Endometrium (tissue), 2 donors: ENCODE measurements at regions not wholly inside any gene's neighbourhood (a gene's known extent, or its start where the extent isn't known, plus 50 kb on each side); places are given as distances from the start of the nearest gene placed in this dataset.

Experiments used
- FAIRE-seq: peaks from 2 replicates; lab custom pipeline; 2012; peaks lifted over from hg19 to GRCh38; lab: Jason Lieb, UNC
- donor health status: control.
- donor health status: control.

GRCh38 chr16:35295856-35296255 lies 1836.4 kb downstream of the TP53TG3F start:
- no peak for FAIRE-seq

GRCh38 chr16:35296962-35297653 lies 1837.7 kb downstream of the TP53TG3F start:
- no peak for FAIRE-seq

GRCh38 chr16:35298460-35299243 lies 1839.2 kb downstream of the TP53TG3F start:
- FAIRE-seq, result no peak

GRCh38 chr16:35302859-35303258 lies 1843.4 kb downstream of the TP53TG3F start:
- FAIRE-seq, result no peak

DNA sequence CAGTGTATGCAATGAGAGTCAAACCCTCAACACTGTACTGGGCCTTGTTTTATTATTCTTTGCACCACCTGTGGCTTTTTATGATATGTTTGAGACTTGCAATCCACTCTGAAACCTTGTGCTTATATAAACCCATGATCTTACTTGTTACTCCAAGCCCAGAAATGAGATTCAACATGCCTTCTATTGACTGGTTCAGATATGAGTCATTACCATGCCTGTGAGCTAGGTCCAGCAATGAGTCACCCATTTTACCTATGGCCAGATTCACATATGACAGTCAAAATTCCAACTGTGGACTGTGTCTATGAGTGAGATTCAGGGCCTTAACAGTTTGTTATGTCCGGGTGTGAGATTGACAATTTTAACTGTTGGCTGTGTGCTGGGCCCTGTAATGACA lies 1846.1 kb downstream of the TP53TG3F start:
- FAIRE-seq, result no peak

- no peak for FAIRE-seq
These were observed 1847.5 kb downstream of the TP53TG3F start for GRCh38 chr16:35306915-35307314.

DNA sequence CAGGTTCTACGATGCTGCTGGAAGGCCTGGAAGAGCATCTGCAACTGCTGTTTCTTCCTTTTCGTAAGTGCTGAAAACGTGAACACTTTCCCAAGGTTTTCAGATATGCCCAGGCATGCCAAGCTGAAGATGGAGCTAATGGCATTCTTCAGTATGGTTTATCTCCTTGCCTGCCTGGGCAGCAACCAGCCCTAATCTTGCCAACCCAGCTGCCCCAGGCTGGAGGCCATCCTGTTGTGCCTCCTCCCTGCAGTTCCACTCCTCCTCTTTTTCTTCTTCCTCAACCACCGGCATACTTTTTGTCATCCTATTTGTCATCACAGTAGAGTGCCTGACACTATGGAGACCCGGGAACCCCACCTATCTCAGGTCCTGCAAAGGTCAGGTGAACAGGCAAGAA lies 1849.3 kb downstream of the TP53TG3F start:
- no peak for FAIRE-seq

- FAIRE-seq, result no peak
These were observed 1851.6 kb downstream of the TP53TG3F start for GRCh38 chr16:35310999-35311398.

DNA sequence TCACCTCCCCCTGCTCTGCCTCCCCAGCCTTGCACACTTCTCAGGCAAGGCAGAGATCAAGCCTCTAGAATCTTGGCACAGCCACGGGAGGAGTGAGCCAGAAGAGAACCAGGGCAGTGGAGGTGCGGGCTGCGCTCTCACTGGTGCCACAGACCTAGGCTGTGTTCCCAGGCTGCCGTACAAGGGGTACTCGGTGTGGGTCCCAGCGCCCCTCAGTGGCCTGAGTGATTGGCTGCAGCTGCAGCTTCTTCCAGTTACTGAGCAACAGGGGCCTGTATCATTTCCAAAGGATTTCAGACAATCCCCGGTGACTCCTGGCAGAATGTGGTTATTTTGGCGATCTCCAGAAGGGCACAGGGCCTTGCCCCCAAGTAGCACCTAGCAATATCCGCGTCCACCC lies 1852.1 kb downstream of the TP53TG3F start:
- no peak for FAIRE-seq

GRCh38 chr16:35314298-35314697 lies 1854.9 kb downstream of the TP53TG3F start:
- no peak for FAIRE-seq

DNA sequence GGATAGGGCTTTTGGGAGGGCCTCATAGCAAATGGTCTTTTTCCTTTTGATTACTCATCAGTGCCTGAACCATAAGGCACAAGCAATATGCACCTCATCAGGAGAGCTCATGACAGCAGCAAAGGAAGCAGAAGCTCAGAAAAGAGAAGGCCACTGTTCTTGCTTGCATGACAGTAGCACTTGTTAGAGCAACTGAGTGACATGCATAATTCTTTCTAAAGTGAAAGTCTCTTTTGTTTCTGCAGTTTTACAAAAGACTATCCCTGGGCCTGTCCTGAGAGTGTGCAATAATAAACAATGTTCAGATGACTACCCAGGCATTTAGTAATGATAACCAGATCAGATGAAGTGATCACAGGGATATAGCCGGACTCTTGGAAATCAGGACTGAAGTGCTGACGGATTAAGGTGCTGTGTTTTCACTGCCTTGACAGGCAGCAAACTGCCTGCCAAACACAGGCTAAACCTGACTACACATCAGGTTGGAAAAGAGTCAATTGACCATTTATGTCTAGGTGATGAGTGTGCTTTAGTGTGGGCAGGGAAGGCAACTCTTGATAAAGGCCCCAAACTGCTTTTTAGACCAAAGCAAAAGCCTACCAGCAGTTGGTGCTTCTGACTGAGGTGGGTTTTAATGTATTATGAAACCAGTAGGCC lies 1860.3 kb downstream of the TP53TG3F start:
- FAIRE-seq, result no peak

DNA sequence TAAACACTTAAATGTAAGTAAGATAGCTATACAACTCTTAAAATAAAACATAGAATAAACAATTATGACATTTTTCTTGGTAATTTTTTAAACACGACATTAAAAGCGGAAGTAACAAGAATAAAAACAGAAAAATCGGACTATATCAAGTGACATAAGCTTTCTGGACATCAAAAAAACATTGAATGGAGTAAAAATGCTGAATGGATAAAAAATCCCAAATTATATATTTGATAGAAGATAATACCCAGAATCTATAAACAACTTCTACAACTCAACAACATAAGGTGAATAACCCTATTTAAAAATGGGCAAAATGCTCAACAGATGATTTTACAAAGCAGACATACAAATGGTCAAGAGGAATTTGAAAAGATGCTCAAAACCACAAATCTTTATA lies 1866.5 kb downstream of the TP53TG3F start:
- FAIRE-seq, result no peak

GRCh38 chr16:35339337-35339736 lies 1879.9 kb downstream of the TP53TG3F start:
- FAIRE-seq, result no peak

DNA sequence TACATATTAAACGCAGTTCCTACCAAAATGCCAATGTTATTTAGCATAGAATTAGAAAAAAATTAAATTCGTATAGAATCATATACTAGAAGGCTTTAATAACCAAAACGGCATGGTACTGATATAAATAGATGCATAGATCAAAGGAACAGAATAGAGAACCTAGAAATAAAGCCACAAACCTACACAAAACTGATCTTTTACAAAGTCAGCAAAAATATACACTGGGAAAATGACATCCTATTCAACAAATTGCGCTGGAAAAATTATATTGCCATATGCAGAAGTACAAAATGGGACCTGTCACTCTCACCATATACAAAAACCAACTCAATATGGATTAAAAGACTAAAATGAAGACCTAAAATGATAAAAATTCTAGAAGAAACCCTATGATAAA lies 1882.6 kb downstream of the TP53TG3F start:
- no peak for FAIRE-seq

- no peak for FAIRE-seq
These were observed 1884.8 kb downstream of the TP53TG3F start for GRCh38 chr16:35344012-35344762.

- FAIRE-seq, result no peak
These were observed 1893.0 kb downstream of the TP53TG3F start for GRCh38 chr16:35352431-35352830.

- FAIRE-seq, result no peak
These were observed 1904.1 kb downstream of the TP53TG3F start for GRCh38 chr16:35363510-35363909.

- FAIRE-seq, result no peak
These were observed 1904.9 kb downstream of the TP53TG3F start for GRCh38 chr16:35364263-35364662.

DNA sequence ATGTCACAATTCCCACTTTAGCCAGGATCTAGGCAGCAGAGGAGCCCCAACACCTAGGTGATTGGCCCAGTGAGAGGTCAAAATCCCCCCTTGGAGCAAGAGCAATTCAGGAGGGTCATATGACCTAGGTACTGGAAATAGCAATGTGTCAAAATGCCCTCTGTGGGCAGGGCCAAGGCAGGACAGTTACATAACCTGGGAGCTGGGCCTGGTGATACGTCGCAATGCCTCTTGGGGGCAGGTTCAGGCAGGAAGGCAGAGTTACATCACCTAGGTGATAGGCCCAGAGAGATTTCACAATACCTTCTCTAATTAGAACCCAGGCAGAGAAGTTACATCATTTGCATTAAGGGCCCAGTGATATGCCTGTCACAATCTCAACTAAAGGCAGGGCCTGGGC lies 1906.3 kb downstream of the TP53TG3F start:
- no peak for FAIRE-seq

DNA sequence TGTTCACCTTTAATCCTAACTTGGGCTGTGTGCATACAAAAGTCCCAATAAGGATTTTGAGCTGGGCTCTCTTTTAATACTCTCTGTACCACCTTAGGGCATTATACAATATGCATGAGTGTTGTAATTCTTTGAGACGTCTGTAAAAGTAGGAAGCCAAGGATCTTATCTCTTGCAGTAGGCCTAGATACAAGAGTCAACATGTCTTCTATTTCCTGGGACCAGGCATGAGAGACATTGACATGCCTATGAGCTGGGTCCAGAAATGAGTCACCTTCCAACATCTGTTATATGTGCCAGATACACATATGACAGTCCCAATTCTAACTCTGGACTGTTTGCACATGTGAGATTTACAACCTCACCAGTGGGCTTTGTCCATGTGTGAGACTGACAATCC lies 1911.2 kb downstream of the TP53TG3F start:
- no peak for FAIRE-seq

- no peak for FAIRE-seq
These were observed 1917.7 kb downstream of the TP53TG3F start for GRCh38 chr16:35377142-35377541.

- FAIRE-seq, result peak; percentile 59
These were observed 1927.2 kb downstream of the TP53TG3F start for GRCh38 chr16:35386619-35387018.
